Liver (tissue), 8 donors: ENCODE measurements at regions not wholly inside any gene's neighbourhood (a gene's known extent, or its start where the extent isn't known, plus 50 kb on each side); places are given as distances from the start of the nearest gene placed in this dataset.

Experiments
- DNase-seq: peaks from one replicate; pipeline ENCODE4 v3.0.0-alpha.2; 2017; ENCODE audit warnings: low spot score
- H3K27ac ChIP-seq, 2 donors: one replicate each; pipeline ENCODE4 v1.7.0; 2013; ENCODE audit warnings: inconsistent platforms in 2 of 2, low read length in 2 of 2, control low read depth in 1 of 2, low read depth in 1 of 2, mild to moderate bottlenecking in 1 of 2
- H3K27me3 ChIP-seq, 4 donors: one replicate each; pipeline versions ENCODE4 v1.6.1 to v1.7.0; 2013; ENCODE audit warnings: low read length in 3 of 4, inconsistent platforms in 1 of 4, mild to moderate bottlenecking in 1 of 4, moderate library complexity in 1 of 4; ENCODE audit not compliant: control insufficient read depth in 4 of 4, insufficient read depth in 4 of 4
- H3K36me3 ChIP-seq, 4 donors: one replicate each; pipeline versions ENCODE4 v1.6.1 to v1.7.0; 2013; ENCODE audit warnings: low read length in 3 of 4, mild to moderate bottlenecking in 3 of 4, low read depth in 1 of 4, moderate library complexity in 1 of 4; ENCODE audit not compliant: control insufficient read depth in 4 of 4, insufficient read depth in 3 of 4
- H3K4me1 ChIP-seq, 4 donors: one replicate each; pipeline versions ENCODE4 v1.6.1 to v1.7.0; 2013; ENCODE audit warnings: low read length in 3 of 4, mild to moderate bottlenecking in 3 of 4, moderate library complexity in 1 of 4; ENCODE audit not compliant: control insufficient read depth in 4 of 4, insufficient read depth in 4 of 4
- H3K4me3 ChIP-seq, 3 donors: one replicate each; pipeline versions ENCODE4 v1.6.1 to v1.7.0; 2013; ENCODE audit warnings: low read length in 3 of 3, control low read depth in 1 of 3, low read depth in 1 of 3, mild to moderate bottlenecking in 1 of 3
- H3K9ac ChIP-seq, 2 donors: one replicate each; pipeline ENCODE4 v1.7.0; 2013; ENCODE audit warnings: low read length in 2 of 2, mild to moderate bottlenecking in 2 of 2, moderate library complexity in 2 of 2, control low read depth in 1 of 2, low read depth in 1 of 2
- H3K9me3 ChIP-seq, 4 donors: one replicate each; pipeline versions ENCODE4 v1.6.1 to v1.7.0; 2013; ENCODE audit warnings: low read length in 3 of 4; ENCODE audit not compliant: control insufficient read depth in 4 of 4
- EGR1 ChIP-seq, 2 donors: IDR thresholded peaks; 2 replicates each; pipeline ENCODE4 v1.6.1; 2016 to 2018; ENCODE audit warnings: antibody characterized with exemption in 2 of 2, low read depth in 2 of 2
- FOXA1 ChIP-seq: IDR thresholded peaks from 2 replicates; pipeline ENCODE4 v1.6.1; 2016; ENCODE audit warnings: antibody characterized with exemption
- FOXA2 ChIP-seq: IDR thresholded peaks from 2 replicates; pipeline ENCODE4 v1.6.1; 2016; ENCODE audit warnings: antibody characterized with exemption
- HNF4G ChIP-seq: IDR thresholded peaks from 2 replicates; pipeline ENCODE4 v1.6.1; 2016; ENCODE audit warnings: antibody characterized with exemption
- NR2F2 ChIP-seq: IDR thresholded peaks from 2 replicates; pipeline ENCODE4 v1.6.1; 2016; ENCODE audit warnings: antibody characterized with exemption
- RAD21 ChIP-seq, 2 donors: IDR thresholded peaks; 2 replicates each; pipeline ENCODE4 v1.6.1; 2016; ENCODE audit warnings: antibody characterized with exemption in 2 of 2, mild to moderate bottlenecking in 2 of 2
- REST ChIP-seq: IDR thresholded peaks from 2 replicates; pipeline ENCODE4 v1.6.1; 2016; ENCODE audit warnings: antibody characterized with exemption, mild to moderate bottlenecking
- RXRA ChIP-seq, 2 donors: IDR thresholded peaks; 2 replicates each; pipeline ENCODE4 v1.6.1; 2017 to 2018; ENCODE audit warnings: antibody characterized with exemption in 2 of 2, mild to moderate bottlenecking in 1 of 2
- SP1 ChIP-seq: IDR thresholded peaks from 2 replicates; pipeline ENCODE4 v1.6.1; 2018; ENCODE audit warnings: antibody characterized with exemption, mild to moderate bottlenecking
- TAF1 ChIP-seq: conservative IDR thresholded peaks from 2 replicates; pipeline ENCODE4 v1.6.1; 2016; ENCODE audit warnings: antibody characterized with exemption, mild to moderate bottlenecking
- YY1 ChIP-seq: IDR thresholded peaks from 2 replicates; pipeline ENCODE4 v1.6.1; 2016; ENCODE audit warnings: antibody characterized with exemption, mild to moderate bottlenecking
- WGBS: extraction: QIAGEN DNeasy Blood & Tissue Kit; methylation state at CpG from one replicate; pipeline ENCODE4 v1.1.7; 2013; 5-methylcytosine and 5-hydroxymethylcytosine counted together
- TF ChIP-seq, protein P1 (sequence below): fragments of 150-350 bp; IDR thresholded peaks from 2 replicates; pipeline ENCODE4 v1.5.1; 2017; ENCODE audit warnings: improper control_type of control experiment, low read depth, low read length; ENCODE audit not compliant: missing input control
- TF ChIP-seq, protein P2 (sequence below): IDR thresholded peaks from 2 replicates; pipeline ENCODE4 v1.6.1; 2016; ENCODE audit warnings: antibody characterized with exemption
- donor health status: healthy.
- donor health status: healthy.
- donor health status: healthy.
- donor health status: healthy.
- donor health status: healthy.

DNA sequence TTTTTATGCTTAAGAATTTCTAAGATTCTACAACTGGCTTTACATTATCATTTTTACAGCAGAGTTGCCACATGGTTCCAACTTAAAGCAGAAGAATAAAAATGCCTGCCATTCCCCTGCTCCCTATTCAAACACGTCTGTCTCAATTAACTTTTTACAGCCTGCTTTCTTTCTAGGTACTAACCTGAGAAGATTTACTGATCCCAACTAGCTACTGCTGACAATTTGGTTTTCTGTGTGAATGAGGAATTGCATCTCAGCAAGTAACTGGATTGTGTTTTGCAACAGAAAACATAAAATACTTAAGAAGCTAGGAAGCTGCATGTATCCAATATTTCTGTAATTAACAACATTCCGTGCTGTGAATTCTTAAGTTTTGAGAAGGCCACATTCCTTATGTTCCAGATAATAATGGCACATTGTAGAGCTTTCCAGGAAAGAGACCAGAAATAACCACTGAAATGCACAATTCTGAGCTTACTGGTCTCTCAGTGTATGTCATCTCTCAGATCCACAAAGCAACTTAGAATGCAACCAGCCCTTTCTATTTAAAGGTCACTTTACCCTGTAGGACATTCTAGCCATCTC is 306.8 kb upstream of the NMUR2 start (continued):
- TF ChIP-seq, protein P1, sequence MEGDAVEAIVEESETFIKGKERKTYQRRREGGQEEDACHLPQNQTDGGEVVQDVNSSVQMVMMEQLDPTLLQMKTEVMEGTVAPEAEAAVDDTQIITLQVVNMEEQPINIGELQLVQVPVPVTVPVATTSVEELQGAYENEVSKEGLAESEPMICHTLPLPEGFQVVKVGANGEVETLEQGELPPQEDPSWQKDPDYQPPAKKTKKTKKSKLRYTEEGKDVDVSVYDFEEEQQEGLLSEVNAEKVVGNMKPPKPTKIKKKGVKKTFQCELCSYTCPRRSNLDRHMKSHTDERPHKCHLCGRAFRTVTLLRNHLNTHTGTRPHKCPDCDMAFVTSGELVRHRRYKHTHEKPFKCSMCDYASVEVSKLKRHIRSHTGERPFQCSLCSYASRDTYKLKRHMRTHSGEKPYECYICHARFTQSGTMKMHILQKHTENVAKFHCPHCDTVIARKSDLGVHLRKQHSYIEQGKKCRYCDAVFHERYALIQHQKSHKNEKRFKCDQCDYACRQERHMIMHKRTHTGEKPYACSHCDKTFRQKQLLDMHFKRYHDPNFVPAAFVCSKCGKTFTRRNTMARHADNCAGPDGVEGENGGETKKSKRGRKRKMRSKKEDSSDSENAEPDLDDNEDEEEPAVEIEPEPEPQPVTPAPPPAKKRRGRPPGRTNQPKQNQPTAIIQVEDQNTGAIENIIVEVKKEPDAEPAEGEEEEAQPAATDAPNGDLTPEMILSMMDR = no peak
- TF ChIP-seq RAD21 (IDR thresholded peaks at IDR 0.05) (no peak), HNF4G (no peak), TAF1 (no peak), YY1 (no peak)
- TF ChIP-seq, protein P2, sequence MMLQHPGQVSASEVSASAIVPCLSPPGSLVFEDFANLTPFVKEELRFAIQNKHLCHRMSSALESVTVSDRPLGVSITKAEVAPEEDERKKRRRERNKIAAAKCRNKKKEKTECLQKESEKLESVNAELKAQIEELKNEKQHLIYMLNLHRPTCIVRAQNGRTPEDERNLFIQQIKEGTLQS = no peak

GRCh38 chr5:152717393-152717792 is 312.3 kb upstream of the NMUR2 start:
- no peak overlapping the region for H3K27ac ChIP-seq
- H3K9me3 ChIP-seq = peaks cover 0 to 13% (median 5%) of the 10 kb centered on the region in 4 donors
- H3K9ac ChIP-seq = no peak overlapping the region
- no peaks in the 10 kb centered on the region for H3K27me3 ChIP-seq
- TF ChIP-seq RAD21 (IDR thresholded peaks at IDR 0.05) = no peak
- no peak for TF ChIP-seq TAF1
- TF ChIP-seq HNF4G = no peak
- no peak for TF ChIP-seq YY1
- TF ChIP-seq NR2F2 = no peak
- no peak for TF ChIP-seq FOXA1
- TF ChIP-seq FOXA2 = no peak
- TF ChIP-seq REST = no peak
- TF ChIP-seq RXRA (IDR thresholded peaks at IDR 0.05) = no peak
- TF ChIP-seq EGR1 (IDR thresholded peaks at IDR 0.05; ENCODE audit: low read depth in 2 of 2) = no peak
- TF ChIP-seq, protein P2 = no peak
- 41% methylated on average over 2 of the region's 2 CpGs for WGBS
- DNase-seq = no peak
- no peaks in the 10 kb centered on the region for H3K36me3 ChIP-seq
- no peak overlapping the region for H3K4me3 ChIP-seq
- H3K4me1 ChIP-seq = no peaks in the 10 kb centered on the region

DNA sequence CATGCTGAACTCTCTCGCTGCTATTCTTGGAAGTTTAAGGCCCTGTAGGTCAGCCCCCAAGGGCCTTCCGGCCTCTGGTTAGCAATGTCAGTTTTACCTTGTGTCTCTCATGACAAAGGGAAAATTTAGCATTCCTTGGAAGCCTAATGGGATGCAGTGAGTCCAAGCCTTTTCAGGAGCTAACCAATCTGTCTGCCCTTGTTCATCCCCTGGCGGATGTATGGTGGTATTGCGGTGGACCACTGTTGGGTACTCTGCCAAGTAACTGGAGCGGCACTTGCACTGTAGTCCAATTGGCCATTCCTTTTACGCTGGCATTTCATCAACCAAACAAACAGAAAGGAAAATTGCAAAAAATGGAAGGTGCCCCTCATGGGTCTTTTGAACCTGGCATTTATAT is 318.4 kb upstream of the NMUR2 start:
- Histone ChIP-seq H3K4me1 (no peaks in the 10 kb centered on the region), H3K9ac (no peak overlapping the region), H3K4me3 (no peak overlapping the region), H3K27ac (no peak overlapping the region), H3K27me3 (no peaks in the 10 kb centered on the region), H3K9me3 (peaks cover 3 to 26% (median 10%) of the 10 kb centered on the region in 4 donors), H3K36me3 (no peaks in the 10 kb centered on the region)
- no peak for DNase-seq
- TF ChIP-seq REST (no peak), NR2F2 (no peak), YY1 (no peak), SP1 (no peak), HNF4G (no peak), FOXA1 (no peak), FOXA2 (no peak), TAF1 (no peak)
- WGBS = 84% methylated on average over 6 of the region's 6 CpGs
